T-cell (primary cell): ENCODE measurements at regions not wholly inside any gene's neighbourhood (a gene's known extent, or its start where the extent isn't known, plus 50 kb on each side); places are given as distances from the start of the nearest gene placed in this dataset.

ENCODE experiments used
- ATAC-seq, 4 experiments: fragments of 200-7000 bp in 3 of 4; fragments of 150-1000 bp in 1 of 4; cut with Tn5 transposase; replicated peaks in 1 of 4; 1 replicate in 3 of 4; 2 replicates in 1 of 4; pipeline ENCODE4 v1.10.0; 2021; ENCODE audit warnings: moderate library complexity in 3 of 4, mild to moderate bottlenecking in 2 of 4, moderate number of reproducible peaks in 1 of 4
- CTCF ChIA-PET, 2 donors: fragments of 300-600 bp; sonication (Branson Sonifier 250); formaldehyde crosslinking; loops; one replicate each; lab custom pipeline; 2022; ENCODE audit warnings: antibody characterized with exemption in 2 of 2; lab: Charles Lee
- POLR2A ChIA-PET, 2 donors: fragments of 300-600 bp; sonication (Branson Sonifier 250); formaldehyde crosslinking; loops; one replicate each; lab custom pipeline; 2022; ENCODE audit warnings: antibody characterized with exemption in 2 of 2; lab: Charles Lee
- DNase-seq, 35 experiments: peaks; one replicate each; pipeline versions ENCODE4 v3.0.0 to v3.0.0-alpha.2; 2013 to 2023
- H3K27ac ChIP-seq: one replicate; pipeline ENCODE4 v1.5.1; 2013; ENCODE audit warnings: low read length
- H3K27me3 ChIP-seq, 2 experiments: replicated peaks in 1 of 2; 1 replicate in 1 of 2; 2 replicates in 1 of 2; pipeline versions ENCODE4 v1.6.1 to v1.7.0; 2013; ENCODE audit warnings: low read length in 1 of 2, mixed read lengths in 1 of 2; ENCODE audit not compliant: control insufficient read depth in 2 of 2, insufficient read depth in 2 of 2; ENCODE audit errors: extremely low read depth in 1 of 2
- H3K36me3 ChIP-seq, 2 donors: 1 replicate in 1 of 2; 2 replicates in 1 of 2; pipeline versions ENCODE4 v1.6.1 to v1.7.0; 2013; ENCODE audit warnings: low read length in 1 of 2; ENCODE audit not compliant: control insufficient read depth in 2 of 2, insufficient read depth in 1 of 2; ENCODE audit errors: extremely low read depth in 1 of 2
- H3K4me1 ChIP-seq, 2 experiments: 1 replicate in 1 of 2; 2 replicates in 1 of 2; pipeline versions ENCODE4 v1.6.1 to v1.7.0; 2013; ENCODE audit warnings: low read length in 2 of 2, mixed read lengths in 1 of 2; ENCODE audit not compliant: insufficient read depth in 2 of 2, control insufficient read depth in 1 of 2; ENCODE audit errors: extremely low read depth in 1 of 2
- H3K4me3 ChIP-seq, 2 donors: 1 replicate in 1 of 2; 2 replicates in 1 of 2; pipeline versions ENCODE4 v1.5.1 to v1.7.0; 2013; ENCODE audit warnings: mild to moderate bottlenecking in 2 of 2, low read length in 1 of 2, moderate library complexity in 1 of 2; ENCODE audit not compliant: control insufficient read depth in 1 of 2; ENCODE audit errors: extremely low read depth in 1 of 2
- H3K9me3 ChIP-seq: 2 replicates; pipeline ENCODE4 v1.7.0; 2013
- H3K27ac Mint-ChIP-seq, 2 donors: one replicate each; pipeline ENCODE4 v1.8.0; 2020 to 2021; ENCODE audit warnings: mild to moderate bottlenecking in 2 of 2, mixed read lengths in 2 of 2
- H3K27me3 Mint-ChIP-seq, 2 donors: one replicate each; pipeline ENCODE4 v1.8.0; 2021 to 2022; ENCODE audit warnings: mixed read lengths in 2 of 2
- H3K36me3 Mint-ChIP-seq: one replicate; pipeline ENCODE4 v1.8.0; 2021; ENCODE audit warnings: mixed read lengths
- H3K4me1 Mint-ChIP-seq, 3 donors: one replicate each; pipeline ENCODE4 v1.8.0; 2020 to 2022; ENCODE audit warnings: mixed read lengths in 3 of 3, mild to moderate bottlenecking in 1 of 3
- H3K4me3 Mint-ChIP-seq, 3 donors: one replicate each; pipeline ENCODE4 v1.8.0; 2020 to 2022; ENCODE audit warnings: mild to moderate bottlenecking in 3 of 3, mixed read lengths in 3 of 3, moderate library complexity in 3 of 3
- H3K9me3 Mint-ChIP-seq, 3 donors: one replicate each; pipeline ENCODE4 v1.8.0; 2020 to 2022; ENCODE audit warnings: mixed read lengths in 3 of 3
- whole genome bisulfite sequencing: methylation state at CpG from one replicate; pipeline ENCODE4 v1.1.5; 2013; ENCODE audit warnings: missing lambda C conversion rate; ENCODE audit not compliant: insufficient coverage; 5-methylcytosine and 5-hydroxymethylcytosine counted together

GRCh38 chr4:22179124-22179874 is 230.7 kb upstream of the KCNIP4 start:
- H3K36me3 ChIP-seq = no peaks in the 10 kb centered on the region
- H3K4me3 ChIP-seq = no peak overlapping the region
- ATAC-seq = no peak
- CTCF ChIA-PET = no interaction called here
- Mint-ChIP-seq H3K4me1 (no peaks in the 10 kb centered on the region), H3K27me3 (no peaks in the 10 kb centered on the region), H3K36me3 (no peaks in the 10 kb centered on the region), H3K9me3 (peaks cover 17 to 18% (median 17%) of the 10 kb centered on the region in 3 donors), H3K27ac (no peak overlapping the region), H3K4me3 (no peak overlapping the region)
- no peak for DNase-seq
- POLR2A ChIA-PET = no interaction called here
- H3K4me1 ChIP-seq = no peaks in the 10 kb centered on the region
- H3K27ac ChIP-seq = no peak overlapping the region
- no CpG with 5 or more reads among the region's 1 CpG for WGBS
- H3K27me3 ChIP-seq = no peaks in the 10 kb centered on the region
- no peaks in the 10 kb centered on the region for H3K9me3 ChIP-seq

- Histone ChIP-seq H3K27ac (no peak overlapping the region), H3K27me3 (no peaks in the 10 kb centered on the region), H3K4me3 (no peak overlapping the region), H3K4me1 (no peaks in the 10 kb centered on the region), H3K9me3 (no peaks in the 10 kb centered on the region), H3K36me3 (no peaks in the 10 kb centered on the region)
- no peak for ATAC-seq
- ChIA-PET POLR2A (no interaction called here), CTCF (no interaction called here)
- no peak for DNase-seq
- H3K27me3 Mint-ChIP-seq = no peaks in the 10 kb centered on the region
- no peaks in the 10 kb centered on the region for H3K4me1 Mint-ChIP-seq
- no CpG with 5 or more reads among the region's 1 CpG for whole genome bisulfite sequencing
- H3K9me3 Mint-ChIP-seq = peaks cover 12 to 32% (median 19%) of the 10 kb centered on the region in 3 donors
- no peaks in the 10 kb centered on the region for H3K36me3 Mint-ChIP-seq
- H3K27ac Mint-ChIP-seq = no peak overlapping the region
- no peak overlapping the region for H3K4me3 Mint-ChIP-seq
These were observed 226.1 kb upstream of the KCNIP4 start for GRCh38 chr4:22174640-22175039.

- Mint-ChIP-seq H3K4me1 (no peaks in the 10 kb centered on the region), H3K9me3 (peaks cover 6 to 28% (median 10%) of the 10 kb centered on the region in 3 donors), H3K27ac (no peak overlapping the region), H3K4me3 (no peak overlapping the region), H3K27me3 (no peaks in the 10 kb centered on the region), H3K36me3 (no peaks in the 10 kb centered on the region)
- ChIA-PET CTCF (no interaction called here), POLR2A (no interaction called here)
- no peak overlapping the region for H3K27ac ChIP-seq
- ATAC-seq = no peak
- no peaks in the 10 kb centered on the region for H3K4me1 ChIP-seq
- DNase-seq = no peak
- no CpG with 5 or more reads among the region's 1 CpG for WGBS
- no peaks in the 10 kb centered on the region for H3K9me3 ChIP-seq
- no peak overlapping the region for H3K4me3 ChIP-seq
- H3K27me3 ChIP-seq = no peaks in the 10 kb centered on the region
- no peaks in the 10 kb centered on the region for H3K36me3 ChIP-seq
These were observed 221.8 kb upstream of the KCNIP4 start for GRCh38 chr4:22170353-22170752.

DNA sequence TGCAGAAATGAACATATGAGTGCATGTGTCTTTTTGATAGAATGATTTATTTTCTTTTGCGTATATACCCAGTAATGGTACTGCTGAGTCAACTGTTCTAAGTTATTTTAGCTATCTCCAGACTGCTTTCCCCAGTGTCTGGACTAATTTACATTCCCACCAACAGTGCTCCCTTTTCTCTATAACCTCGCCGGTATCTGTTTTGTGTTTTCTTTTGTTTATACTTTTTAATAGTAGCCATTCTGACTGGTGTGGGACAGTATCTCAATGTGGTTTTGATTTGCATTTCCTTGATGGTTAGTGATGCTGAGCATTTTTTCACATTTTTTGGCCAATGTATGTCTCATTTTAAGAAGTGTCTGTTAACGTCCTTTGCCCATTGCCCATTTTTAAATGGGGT is 218.6 kb upstream of the KCNIP4 start:
- ATAC-seq (no peak), DNase-seq (no peak)
- no peaks in the 10 kb centered on the region for H3K4me1 ChIP-seq
- POLR2A ChIA-PET = no interaction called here
- Mint-ChIP-seq H3K36me3 (no peaks in the 10 kb centered on the region), H3K4me1 (no peaks in the 10 kb centered on the region), H3K27ac (no peak overlapping the region), H3K27me3 (no peaks in the 10 kb centered on the region), H3K4me3 (no peak overlapping the region), H3K9me3 (peaks cover 5 to 40% (median 15%) of the 10 kb centered on the region in 3 donors)
- H3K27ac ChIP-seq = no peak overlapping the region
- H3K4me3 ChIP-seq = no peak overlapping the region
- no CpG with 5 or more reads among the region's 4 CpGs for WGBS
- H3K9me3 ChIP-seq = no peaks in the 10 kb centered on the region
- CTCF ChIA-PET = no interaction called here
- H3K27me3 ChIP-seq = no peaks in the 10 kb centered on the region
- H3K36me3 ChIP-seq = no peaks in the 10 kb centered on the region

GRCh38 chr4:22162454-22162853 is 213.9 kb upstream of the KCNIP4 start:
- DNase-seq (no peak), ATAC-seq (no peak)
- ChIA-PET CTCF (interaction anchor here in 1 of 2 donors (0.6 kb wide), 1 partner anchor 396 kb away, joined by 3 read pairs; no protein-coding TSS in a partner anchor), POLR2A (no interaction called here)
- Histone ChIP-seq H3K4me3 (no peak overlapping the region), H3K9me3 (no peaks in the 10 kb centered on the region), H3K4me1 (no peaks in the 10 kb centered on the region), H3K27me3 (no peaks in the 10 kb centered on the region), H3K27ac (no peak overlapping the region), H3K36me3 (no peaks in the 10 kb centered on the region)
- Mint-ChIP-seq H3K36me3 (no peaks in the 10 kb centered on the region), H3K27ac (no peak overlapping the region), H3K27me3 (no peaks in the 10 kb centered on the region), H3K4me1 (no peaks in the 10 kb centered on the region), H3K9me3 (peaks cover 13 to 50% (median 19%) of the 10 kb centered on the region in 3 donors), H3K4me3 (no peak overlapping the region)
- 100% methylated on average over 1 of the region's 5 CpGs for WGBS

- Histone ChIP-seq H3K27ac (no peak overlapping the region), H3K9me3 (no peaks in the 10 kb centered on the region), H3K36me3 (no peaks in the 10 kb centered on the region), H3K27me3 (no peaks in the 10 kb centered on the region), H3K4me3 (no peak overlapping the region), H3K4me1 (no peaks in the 10 kb centered on the region)
- DNase-seq (no peak), ATAC-seq (no peak)
- Mint-ChIP-seq H3K4me1 (no peaks in the 10 kb centered on the region), H3K27ac (no peak overlapping the region), H3K27me3 (no peaks in the 10 kb centered on the region), H3K4me3 (no peak overlapping the region), H3K9me3 (peaks cover 4 to 11% (median 5%) of the 10 kb centered on the region in 3 donors), H3K36me3 (no peaks in the 10 kb centered on the region)
- WGBS = 20% methylated on average over 1 of the region's 3 CpGs
- ChIA-PET POLR2A (no interaction called here), CTCF (no interaction called here)
These were observed 182.2 kb upstream of the KCNIP4 start for GRCh38 chr4:22130741-22131140.
